GM19035 (cell line): ENCODE measurements at regions not wholly inside any gene's neighbourhood (a gene's known extent, or its start where the extent isn't known, plus 50 kb on each side); places are given as distances from the start of the nearest gene placed in this dataset.

Source experiments
- ATAC-seq: cut with Tn5 transposase; IDR thresholded peaks from one replicate; pipeline ENCODE4 v1.9.1; 2021; ENCODE audit not compliant: unreplicated experiment

GRCh38 chr5:6914347-6914746, 201.1 kb downstream of the TENT4A start:
- ATAC-seq, result no peak

- no peak for ATAC-seq
Observed at GRCh38 chr5:6915574-6915973, 202.3 kb downstream of the TENT4A start.

GRCh38 chr5:6918255-6918654, 205.0 kb downstream of the TENT4A start:
- no peak for ATAC-seq

GRCh38 chr5:6920628-6921256, 207.5 kb downstream of the TENT4A start:
- ATAC-seq, result no peak

- no peak for ATAC-seq
Observed at GRCh38 chr5:6926491-6927038, 213.3 kb downstream of the TENT4A start.

- no peak for ATAC-seq
Observed at GRCh38 chr5:6936031-6936430, 222.8 kb downstream of the TENT4A start.

- no peak for ATAC-seq
Observed at GRCh38 chr5:6937677-6938076, 224.4 kb downstream of the TENT4A start.

- no peak for ATAC-seq
Observed at GRCh38 chr5:6941631-6942030, 228.4 kb downstream of the TENT4A start.

- no peak for ATAC-seq
Observed at GRCh38 chr5:6943197-6944112, 230.2 kb downstream of the TENT4A start.

- ATAC-seq, result no peak
Observed at GRCh38 chr5:6948562-6948961, 235.3 kb downstream of the TENT4A start.

- no peak for ATAC-seq
Observed at GRCh38 chr5:6949230-6949629, 236.0 kb downstream of the TENT4A start.

- no peak for ATAC-seq
Observed at GRCh38 chr5:6950250-6950649, 237.0 kb downstream of the TENT4A start.

- ATAC-seq, result no peak
Observed at GRCh38 chr5:6950860-6951259, 237.6 kb downstream of the TENT4A start.

- no peak for ATAC-seq
Observed at GRCh38 chr5:6961123-6961522, 247.9 kb downstream of the TENT4A start.

- no peak for ATAC-seq
Observed at GRCh38 chr5:6961837-6962635, 248.8 kb downstream of the TENT4A start.

- ATAC-seq, result no peak
Observed at GRCh38 chr5:6976971-6977370, 263.7 kb downstream of the TENT4A start.

- ATAC-seq, result no peak
Observed at GRCh38 chr5:6979061-6979460, 265.8 kb downstream of the TENT4A start.

GRCh38 chr5:6989230-6989629, 276.0 kb downstream of the TENT4A start:
- no peak for ATAC-seq

- ATAC-seq, result no peak
Observed at GRCh38 chr5:6994097-6994496, 280.9 kb downstream of the TENT4A start.

- ATAC-seq, result no peak
Observed at GRCh38 chr5:6995115-6995514, 281.9 kb downstream of the TENT4A start.

GRCh38 chr5:7000310-7000709, 287.1 kb downstream of the TENT4A start:
- ATAC-seq, result no peak
